Endothelial cell of umbilical vein (primary cell): ENCODE measurements at regions not wholly inside any gene's neighbourhood (a gene's known extent, or its start where the extent isn't known, plus 50 kb on each side); places are given as distances from the start of the nearest gene placed in this dataset.

Experiments used
- CTCF ChIP-seq, 2 donors: IDR thresholded peaks; 1 replicate in 1 of 2; 2 replicates in 1 of 2; pipeline ENCODE4 v1.5.1; 2011; ENCODE audit warnings: low read length in 2 of 2, mild to moderate bottlenecking in 2 of 2, moderate library complexity in 2 of 2, control low read depth in 1 of 2, inconsistent platforms in 1 of 2, low read depth in 1 of 2; ENCODE audit not compliant: insufficient read depth in 1 of 2; ENCODE audit errors: extremely low read depth in 1 of 2
- EZH2 ChIP-seq: IDR thresholded peaks from 2 replicates; pipeline ENCODE4 v1.6.1; 2012; ENCODE audit warnings: borderline replicate concordance, low read depth, mild to moderate bottlenecking, moderate library complexity, low read length, inconsistent platforms; ENCODE audit not compliant: severe bottlenecking
- GATA2 ChIP-seq: IDR thresholded peaks from 2 replicates; pipeline ENCODE4 v1.7.0; 2011; ENCODE audit warnings: low read depth, mild to moderate bottlenecking, moderate library complexity, mixed read lengths, low read length; ENCODE audit not compliant: insufficient read length, insufficient read depth
- JUN ChIP-seq: IDR thresholded peaks from 2 replicates; pipeline ENCODE4 v1.6.1; 2011; ENCODE audit warnings: borderline replicate concordance, low read depth; ENCODE audit not compliant: insufficient read length, insufficient read depth
- MYC ChIP-seq: IDR thresholded peaks from one replicate; pipeline ENCODE4 v1.6.1; 2011; ENCODE audit warnings: mild to moderate bottlenecking, low read depth, low read length
- POLR2A ChIP-seq: IDR thresholded peaks from 2 replicates; pipeline ENCODE4 v1.6.1; 2012; ENCODE audit warnings: low read depth, mild to moderate bottlenecking, control low read depth, low read length
- POLR2AphosphoS5 ChIP-seq: IDR thresholded peaks from 2 replicates; pipeline ENCODE4 v1.6.1; 2012; ENCODE audit warnings: low read depth, mild to moderate bottlenecking, control low read depth, low read length, moderate library complexity; ENCODE audit not compliant: insufficient read depth
- TF ChIP-seq, protein P1 (sequence below): IDR thresholded peaks from 2 replicates; pipeline ENCODE4 v1.6.1; 2011; ENCODE audit not compliant: insufficient read depth, insufficient read length

DNA sequence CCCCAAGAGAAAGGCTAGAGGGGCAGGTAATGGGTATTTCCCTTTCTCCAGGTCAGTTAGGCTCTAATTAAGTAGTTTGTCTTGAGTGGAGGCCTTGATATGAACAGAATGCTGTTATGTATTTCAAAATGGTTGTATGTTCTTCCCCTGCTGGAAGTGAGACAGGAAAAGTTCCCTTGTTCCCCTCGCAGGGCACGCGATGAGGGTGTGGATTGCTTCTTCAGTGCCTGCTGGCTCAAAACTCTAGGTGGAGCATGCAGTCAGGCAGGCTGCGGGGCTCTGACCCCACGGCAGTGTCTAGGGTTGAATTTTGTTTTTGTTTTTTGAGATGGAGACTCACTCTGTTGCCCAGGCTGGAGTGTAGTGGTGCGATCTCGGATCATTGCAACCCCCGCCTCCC, 110.4 kb upstream of the XIST start:
- TF ChIP-seq CTCF (IDR thresholded peaks at IDR 0.05; ENCODE audit: extremely low read depth in 1 of 2, insufficient read depth in 1 of 2, low read depth in 1 of 2, low read length in 2 of 2) (no peak), POLR2A (no peak), EZH2 (no peak), POLR2AphosphoS5 (no peak), GATA2 (no peak), MYC (no peak), JUN (no peak)
- TF ChIP-seq, protein P1, sequence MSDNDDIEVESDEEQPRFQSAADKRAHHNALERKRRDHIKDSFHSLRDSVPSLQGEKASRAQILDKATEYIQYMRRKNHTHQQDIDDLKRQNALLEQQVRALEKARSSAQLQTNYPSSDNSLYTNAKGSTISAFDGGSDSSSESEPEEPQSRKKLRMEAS: no peak
